Spleen (tissue), 7 donors: ENCODE measurements at regions not wholly inside any gene's neighbourhood (a gene's known extent, or its start where the extent isn't known, plus 50 kb on each side); places are given as distances from the start of the nearest gene placed in this dataset.
"Not testable (repeated sequence)": the region's sequence is repeated elsewhere in the genome, so short reads cannot be mapped to it uniquely, and the experiment has no call there.

Experiments
- POLR2A ChIP-seq, 3 donors: fragments of 450-650 bp; IDR thresholded peaks; one replicate each; pipeline ENCODE4 v1.5.1; 2017; ENCODE audit warnings: antibody characterized with exemption in 3 of 3, mild to moderate bottlenecking in 1 of 3
- POLR2AphosphoS5 ChIP-seq, 3 donors: sonication (generic); formaldehyde crosslinking; IDR thresholded peaks; one replicate each; pipeline ENCODE4 v1.5.1; 2017; ENCODE audit warnings: antibody characterized with exemption in 3 of 3
- TF ChIP-seq, protein P1 (sequence below), 11 experiments: fragments of 200-600 bp in 7 of 11; fragments of 450-650 bp in 4 of 11; sonication (generic) in 4 of 11; IDR thresholded peaks in 8 of 11; conservative IDR thresholded peaks in 3 of 11; 1 replicate in 7 of 11; 2 replicates in 4 of 11; pipeline versions ENCODE4 v1.4.0 to v1.8.0; 2016 to 2021; ENCODE audit warnings: antibody characterized with exemption in 11 of 11, inconsistent platforms in 4 of 11, mild to moderate bottlenecking in 1 of 11
- donor health status: DM: no; HTN: no; CAD: no; lungs with moderate emphysema.
- donor health status: DM: no; HTN: no; CAD: no.
- donor health status: DM: no; HTN: no; CAD: no.

DNA sequence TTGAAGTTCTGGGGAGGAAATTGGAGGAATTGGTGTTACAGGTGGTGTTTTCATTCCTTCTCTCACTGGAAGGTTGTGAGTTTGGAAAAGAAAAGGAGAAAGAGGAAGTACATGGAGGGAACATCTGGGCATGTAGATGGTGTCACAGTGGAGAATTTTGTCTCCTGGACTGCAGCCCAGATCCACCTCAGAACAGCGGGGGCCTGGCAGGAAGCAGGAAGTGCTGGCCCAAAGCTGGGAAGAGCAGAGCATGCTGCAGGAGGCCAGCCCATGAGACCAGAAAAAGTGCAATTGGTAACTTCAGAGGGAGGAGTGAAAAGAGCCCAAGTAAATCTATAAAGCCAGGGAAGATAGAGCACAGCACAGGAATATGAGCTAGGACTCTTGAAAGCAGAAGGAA, 227.0 kb downstream of the BCL2L11 start:
- not testable (repeated sequence) for TF ChIP-seq POLR2AphosphoS5, POLR2A (IDR thresholded peaks at IDR 0.05)
- TF ChIP-seq, protein P1, sequence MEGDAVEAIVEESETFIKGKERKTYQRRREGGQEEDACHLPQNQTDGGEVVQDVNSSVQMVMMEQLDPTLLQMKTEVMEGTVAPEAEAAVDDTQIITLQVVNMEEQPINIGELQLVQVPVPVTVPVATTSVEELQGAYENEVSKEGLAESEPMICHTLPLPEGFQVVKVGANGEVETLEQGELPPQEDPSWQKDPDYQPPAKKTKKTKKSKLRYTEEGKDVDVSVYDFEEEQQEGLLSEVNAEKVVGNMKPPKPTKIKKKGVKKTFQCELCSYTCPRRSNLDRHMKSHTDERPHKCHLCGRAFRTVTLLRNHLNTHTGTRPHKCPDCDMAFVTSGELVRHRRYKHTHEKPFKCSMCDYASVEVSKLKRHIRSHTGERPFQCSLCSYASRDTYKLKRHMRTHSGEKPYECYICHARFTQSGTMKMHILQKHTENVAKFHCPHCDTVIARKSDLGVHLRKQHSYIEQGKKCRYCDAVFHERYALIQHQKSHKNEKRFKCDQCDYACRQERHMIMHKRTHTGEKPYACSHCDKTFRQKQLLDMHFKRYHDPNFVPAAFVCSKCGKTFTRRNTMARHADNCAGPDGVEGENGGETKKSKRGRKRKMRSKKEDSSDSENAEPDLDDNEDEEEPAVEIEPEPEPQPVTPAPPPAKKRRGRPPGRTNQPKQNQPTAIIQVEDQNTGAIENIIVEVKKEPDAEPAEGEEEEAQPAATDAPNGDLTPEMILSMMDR (IDR thresholded peaks at IDR 0.05 in 8 of 11, conservative IDR thresholded peaks at IDR 0.05 in 3 of 11), result not testable (repeated sequence)
